ENCODE measurements at regions not wholly inside any gene's neighbourhood (a gene's known extent, or its start where the extent isn't known, plus 50 kb on each side); places are given as distances from the start of the nearest gene placed in this dataset.
A peak's percentile ranks its signal among the peaks of the same experiment; 100 is the strongest.
"Not testable (repeated sequence)": the region's sequence is repeated elsewhere in the genome, so short reads cannot be mapped to it uniquely, and the experiment has no call there.

DNA sequence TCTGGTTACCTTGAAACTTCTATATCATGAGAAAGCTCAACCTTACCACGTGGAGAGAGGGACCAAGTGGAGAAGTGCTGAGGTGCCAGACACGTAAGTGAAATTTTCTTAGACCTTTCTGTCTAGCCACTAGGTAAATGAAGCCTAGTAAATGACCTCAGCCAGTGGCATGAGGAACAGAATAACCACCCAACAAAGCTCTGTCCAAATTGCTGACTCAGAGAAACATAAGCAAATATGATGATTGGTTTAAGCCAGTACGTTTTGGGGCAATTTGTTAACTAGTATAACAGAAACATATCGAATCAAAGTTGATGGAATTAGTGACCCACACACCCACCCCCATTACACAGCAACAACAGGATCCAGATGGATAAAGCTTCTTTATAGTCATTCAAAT is 75.2 kb upstream of the MAX start:
- no peak overlapping the region for H3K4me3 ChIP-seq
- no peaks in the 10 kb centered on the region for H3K36me3 ChIP-seq (ENCODE audit: control insufficient read depth in 4 of 4, insufficient read depth in 4 of 4, low read length in 4 of 4)
- H3K27me3 ChIP-seq (ENCODE audit: control insufficient read depth in 3 of 3, insufficient read depth in 3 of 3, low read length in 2 of 3), result peaks cover 0 to 7% (median 0%) of the 10 kb centered on the region in 3 donors
- WGBS, 2 donors, result 85 to 87% methylated on average over 4 of the region's 4 CpGs
- no peak overlapping the region for H3K9ac ChIP-seq (ENCODE audit: insufficient read depth in 1 of 2, low read length in 2 of 2)
- H3K9me3 ChIP-seq (ENCODE audit: control insufficient read depth in 4 of 4, insufficient read depth in 3 of 4, low read length in 3 of 4), result peaks cover 0 to 4% (median 3%) of the 10 kb centered on the region in 4 donors
- H3K27ac ChIP-seq (ENCODE audit: low read depth in 1 of 2, low read length in 1 of 2), result no peak overlapping the region
- H3K4me1 ChIP-seq (ENCODE audit: control insufficient read depth in 5 of 5, insufficient read depth in 5 of 5, low read length in 5 of 5), result peaks cover 0 to 6% (median 2%) of the 10 kb centered on the region in 5 donors
- ATAC-seq (ENCODE audit: insufficient read depth, low FRiP score) (no peak), DNase-seq (no peak)
- TF ChIP-seq CTCF (IDR thresholded peaks at IDR 0.05; ENCODE audit: control extremely low read depth, extremely low read depth), result no peak

GRCh38 chr14:65179231-65179630 is 76.9 kb upstream of the MAX start:
- not testable (repeated sequence) for H3K27ac ChIP-seq (ENCODE audit: low read depth in 1 of 2, low read length in 1 of 2); H3K4me3 ChIP-seq; DNase-seq; H3K9me3 ChIP-seq (ENCODE audit: control insufficient read depth in 4 of 4, insufficient read depth in 3 of 4, low read length in 3 of 4); H3K9ac ChIP-seq (ENCODE audit: insufficient read depth in 1 of 2, low read length in 2 of 2); H3K4me1 ChIP-seq (ENCODE audit: control insufficient read depth in 5 of 5, insufficient read depth in 5 of 5, low read length in 5 of 5); H3K27me3 ChIP-seq (ENCODE audit: control insufficient read depth in 3 of 3, insufficient read depth in 3 of 3, low read length in 2 of 3); H3K36me3 ChIP-seq (ENCODE audit: control insufficient read depth in 4 of 4, insufficient read depth in 4 of 4, low read length in 4 of 4); ATAC-seq (ENCODE audit: insufficient read depth, low FRiP score)
- 85 to 87% methylated on average over 4 of the region's 4 CpGs for WGBS, 2 donors

DNA sequence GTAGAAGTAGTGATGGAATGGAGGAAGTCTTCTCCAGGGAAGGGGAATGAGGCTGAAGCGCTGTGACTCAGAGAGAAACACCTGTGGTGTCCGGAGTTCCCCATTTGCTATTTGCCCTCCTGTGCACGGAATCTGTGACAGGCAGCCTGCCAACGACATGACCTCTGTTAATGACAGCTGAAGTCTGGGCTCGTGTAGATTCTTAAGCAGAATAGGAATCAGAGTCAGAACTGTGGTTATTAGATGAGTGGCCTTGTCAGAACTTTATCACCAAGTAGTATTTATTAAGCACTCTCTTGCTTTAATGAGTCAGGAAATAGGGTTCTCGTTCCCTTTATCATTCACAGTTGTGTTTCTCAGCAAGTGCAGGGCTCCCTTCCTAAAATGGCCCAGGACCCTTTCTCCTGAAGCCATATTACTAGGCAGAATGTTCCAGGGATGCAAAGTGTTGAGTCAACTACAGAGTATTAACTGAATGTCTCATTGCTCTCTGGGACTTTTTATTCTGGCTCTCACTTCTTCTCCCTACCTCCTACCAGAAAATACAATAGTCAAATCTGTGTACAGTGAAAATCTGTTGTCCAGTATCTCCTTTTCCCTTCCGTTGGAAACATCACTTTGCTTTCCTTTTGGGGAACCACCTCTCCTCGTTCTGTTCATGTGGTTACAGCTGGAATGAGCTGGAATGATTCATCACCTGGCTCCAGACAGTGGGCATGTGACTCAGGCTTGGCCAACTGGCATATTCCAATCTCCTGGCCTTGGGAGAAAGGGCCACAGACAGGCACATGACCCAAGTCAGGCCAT is 77.8 kb upstream of the MAX start:
- Histone ChIP-seq H3K27me3 (ENCODE audit: control insufficient read depth in 3 of 3, insufficient read depth in 3 of 3, low read length in 2 of 3) (peaks cover 0 to 3% (median 0%) of the 10 kb centered on the region in 3 donors), H3K9ac (ENCODE audit: insufficient read depth in 1 of 2, low read length in 2 of 2) (no peak overlapping the region), H3K27ac (ENCODE audit: low read depth in 1 of 2, low read length in 1 of 2) (no peak overlapping the region), H3K4me1 (ENCODE audit: control insufficient read depth in 5 of 5, insufficient read depth in 5 of 5, low read length in 5 of 5) (peaks cover 0 to 3% (median 0%) of the 10 kb centered on the region in 5 donors), H3K36me3 (ENCODE audit: control insufficient read depth in 4 of 4, insufficient read depth in 4 of 4, low read length in 4 of 4) (no peaks in the 10 kb centered on the region), H3K9me3 (ENCODE audit: control insufficient read depth in 4 of 4, insufficient read depth in 3 of 4, low read length in 3 of 4) (peaks cover 0 to 5% (median 3%) of the 10 kb centered on the region in 4 donors), H3K4me3 (no peak overlapping the region)
- ATAC-seq (ENCODE audit: insufficient read depth, low FRiP score) (peak; percentile 70), DNase-seq (no peak)
- no peak for TF ChIP-seq CTCF (IDR thresholded peaks at IDR 0.05; ENCODE audit: control extremely low read depth, extremely low read depth)
- WGBS, 2 donors, result 19 to 23% methylated on average over 8 of the region's 8 CpGs

DNA sequence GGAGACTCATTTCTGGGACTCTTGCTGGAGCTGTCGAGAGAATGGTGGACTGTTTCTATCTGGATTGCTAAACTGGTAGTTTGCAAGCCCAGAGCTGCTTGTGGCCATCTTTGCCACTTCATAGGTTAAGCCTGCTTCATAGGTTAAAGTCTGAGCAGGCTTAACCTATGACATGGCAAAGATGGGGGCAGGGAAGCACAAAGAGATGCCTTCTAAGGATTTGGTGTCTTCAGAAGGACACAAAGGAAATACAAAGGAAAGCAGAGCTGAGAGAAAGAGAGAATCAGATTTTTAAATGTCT is 78.4 kb upstream of the MAX start:
- Histone ChIP-seq H3K27me3 (ENCODE audit: control insufficient read depth in 3 of 3, insufficient read depth in 3 of 3, low read length in 2 of 3) (peaks cover 0 to 3% (median 0%) of the 10 kb centered on the region in 3 donors), H3K9ac (ENCODE audit: insufficient read depth in 1 of 2, low read length in 2 of 2) (no peak overlapping the region), H3K9me3 (ENCODE audit: control insufficient read depth in 4 of 4, insufficient read depth in 3 of 4, low read length in 3 of 4) (peaks cover 0 to 5% (median 3%) of the 10 kb centered on the region in 4 donors), H3K4me1 (ENCODE audit: control insufficient read depth in 5 of 5, insufficient read depth in 5 of 5, low read length in 5 of 5) (peaks cover 0 to 3% (median 0%) of the 10 kb centered on the region in 5 donors), H3K4me3 (no peak overlapping the region), H3K36me3 (ENCODE audit: control insufficient read depth in 4 of 4, insufficient read depth in 4 of 4, low read length in 4 of 4) (no peaks in the 10 kb centered on the region), H3K27ac (ENCODE audit: low read depth in 1 of 2, low read length in 1 of 2) (peak overlapping the region in 1 of 2 donors; percentile 36)
- DNase-seq, result no peak
- TF ChIP-seq CTCF (IDR thresholded peaks at IDR 0.05; ENCODE audit: control extremely low read depth, extremely low read depth), result no peak
- WGBS, 2 donors, result 81 to 93% methylated on average over 1 of the region's 1 CpG
- ATAC-seq (ENCODE audit: insufficient read depth, low FRiP score), result no peak

Measured in lung (tissue), 11 donors.